GM06990 (cell line): ENCODE measurements at regions not wholly inside any gene's neighbourhood (a gene's known extent, or its start where the extent isn't known, plus 50 kb on each side); places are given as distances from the start of the nearest gene placed in this dataset.

Source experiments
- DNase-seq: peaks from one replicate; pipeline ENCODE4 v3.0.0-alpha.2; 2011; ENCODE audit not compliant: insufficient read length; ENCODE audit errors: extremely low read depth
- H3K27me3 ChIP-seq: replicated peaks from 2 replicates; pipeline ENCODE4 v1.6.0; 2011; ENCODE audit warnings: low read length; ENCODE audit not compliant: control insufficient read depth, insufficient read depth
- H3K36me3 ChIP-seq: 2 replicates; pipeline ENCODE4 v1.5.1; 2011; ENCODE audit warnings: low read length; ENCODE audit not compliant: control insufficient read depth, insufficient read depth
- H3K4me3 ChIP-seq: replicated peaks from 2 replicates; pipeline ENCODE4 v1.5.1; 2011; ENCODE audit warnings: low read depth, mild to moderate bottlenecking, control low read depth, low read length
- TF ChIP-seq, protein P1 (sequence below): IDR thresholded peaks from 2 replicates; pipeline ENCODE4 v1.5.1; 2011; ENCODE audit warnings: low read length, control low read depth, mild to moderate bottlenecking, inconsistent platforms; ENCODE audit not compliant: insufficient read depth, poor library complexity, severe bottlenecking

DNA sequence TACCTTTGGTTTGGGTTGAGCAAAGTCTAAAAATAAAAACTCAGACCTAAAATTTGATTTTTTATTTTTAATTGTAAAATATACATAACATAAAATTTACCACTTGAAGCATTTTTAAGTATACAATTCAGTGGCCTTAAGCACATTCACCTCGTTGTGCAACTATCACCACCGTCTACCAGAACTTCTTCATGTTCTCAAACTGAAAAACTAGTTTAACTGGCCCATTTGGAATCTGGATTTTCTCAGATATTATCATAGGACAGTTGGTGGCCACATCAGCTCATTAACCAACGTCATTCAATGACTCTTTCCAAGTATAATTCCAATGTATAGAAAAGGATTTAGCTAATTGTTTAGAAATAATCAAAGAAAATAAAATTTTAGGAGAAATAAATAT, 319.3 kb downstream of the TLE1 start:
- H3K36me3 ChIP-seq: no peaks in the 10 kb centered on the region
- no peaks in the 10 kb centered on the region for H3K27me3 ChIP-seq
- H3K4me3 ChIP-seq: no peak overlapping the region
- no peak for DNase-seq
- TF ChIP-seq, protein P1, sequence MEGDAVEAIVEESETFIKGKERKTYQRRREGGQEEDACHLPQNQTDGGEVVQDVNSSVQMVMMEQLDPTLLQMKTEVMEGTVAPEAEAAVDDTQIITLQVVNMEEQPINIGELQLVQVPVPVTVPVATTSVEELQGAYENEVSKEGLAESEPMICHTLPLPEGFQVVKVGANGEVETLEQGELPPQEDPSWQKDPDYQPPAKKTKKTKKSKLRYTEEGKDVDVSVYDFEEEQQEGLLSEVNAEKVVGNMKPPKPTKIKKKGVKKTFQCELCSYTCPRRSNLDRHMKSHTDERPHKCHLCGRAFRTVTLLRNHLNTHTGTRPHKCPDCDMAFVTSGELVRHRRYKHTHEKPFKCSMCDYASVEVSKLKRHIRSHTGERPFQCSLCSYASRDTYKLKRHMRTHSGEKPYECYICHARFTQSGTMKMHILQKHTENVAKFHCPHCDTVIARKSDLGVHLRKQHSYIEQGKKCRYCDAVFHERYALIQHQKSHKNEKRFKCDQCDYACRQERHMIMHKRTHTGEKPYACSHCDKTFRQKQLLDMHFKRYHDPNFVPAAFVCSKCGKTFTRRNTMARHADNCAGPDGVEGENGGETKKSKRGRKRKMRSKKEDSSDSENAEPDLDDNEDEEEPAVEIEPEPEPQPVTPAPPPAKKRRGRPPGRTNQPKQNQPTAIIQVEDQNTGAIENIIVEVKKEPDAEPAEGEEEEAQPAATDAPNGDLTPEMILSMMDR: no peak

DNA sequence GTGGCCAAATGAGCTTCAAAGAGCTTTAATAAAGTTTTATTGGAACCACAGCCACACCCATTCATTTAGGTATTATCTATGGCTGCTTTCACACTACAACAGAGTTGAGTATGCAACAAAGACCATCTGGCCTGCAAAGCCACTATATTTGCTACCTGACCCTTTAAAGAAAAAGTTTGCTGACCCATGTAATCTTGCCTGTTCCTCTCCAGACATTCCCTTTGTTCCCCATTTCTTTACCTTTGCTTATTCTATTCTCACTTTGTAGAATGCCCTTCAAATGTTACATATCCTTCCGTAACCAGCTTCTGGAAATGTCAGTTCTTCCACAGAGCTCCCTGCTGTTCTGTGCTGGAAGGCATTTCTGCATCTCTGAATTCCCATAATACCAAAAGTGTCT, 320.2 kb downstream of the TLE1 start:
- Histone ChIP-seq H3K4me3 (no peak overlapping the region), H3K36me3 (no peaks in the 10 kb centered on the region), H3K27me3 (no peaks in the 10 kb centered on the region)
- TF ChIP-seq, protein P1: no peak
- no peak for DNase-seq

DNA sequence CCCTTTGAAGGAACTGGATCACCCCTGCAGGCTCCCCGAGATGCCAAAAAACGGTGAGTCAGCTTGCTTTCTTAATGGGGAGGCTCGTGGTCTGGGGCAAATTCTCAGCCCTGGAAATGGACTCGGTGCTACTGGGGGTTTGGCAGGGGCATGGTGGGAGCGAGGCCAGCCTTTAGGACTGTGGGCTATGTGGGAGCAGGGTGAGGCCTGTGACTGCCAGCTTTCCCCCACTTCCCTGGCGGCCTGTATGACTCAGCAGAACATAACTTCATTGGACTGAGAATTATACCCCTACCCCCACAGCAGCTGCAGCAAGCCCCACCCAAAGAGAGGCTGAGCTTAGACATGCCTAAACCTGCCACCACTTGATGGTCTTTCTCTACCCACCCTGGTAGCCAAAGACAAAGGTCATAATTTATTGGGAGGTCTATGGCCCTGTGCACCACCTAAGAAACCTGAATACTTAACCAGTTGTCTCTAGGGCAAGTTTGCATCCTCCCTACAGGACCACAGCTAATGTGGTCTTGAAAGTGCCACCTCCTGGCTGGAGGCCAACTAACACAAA, 325.3 kb downstream of the TLE1 start:
- Histone ChIP-seq H3K36me3 (no peaks in the 10 kb centered on the region), H3K4me3 (no peak overlapping the region), H3K27me3 (no peaks in the 10 kb centered on the region)
- TF ChIP-seq, protein P1: no peak
- no peak for DNase-seq

DNA sequence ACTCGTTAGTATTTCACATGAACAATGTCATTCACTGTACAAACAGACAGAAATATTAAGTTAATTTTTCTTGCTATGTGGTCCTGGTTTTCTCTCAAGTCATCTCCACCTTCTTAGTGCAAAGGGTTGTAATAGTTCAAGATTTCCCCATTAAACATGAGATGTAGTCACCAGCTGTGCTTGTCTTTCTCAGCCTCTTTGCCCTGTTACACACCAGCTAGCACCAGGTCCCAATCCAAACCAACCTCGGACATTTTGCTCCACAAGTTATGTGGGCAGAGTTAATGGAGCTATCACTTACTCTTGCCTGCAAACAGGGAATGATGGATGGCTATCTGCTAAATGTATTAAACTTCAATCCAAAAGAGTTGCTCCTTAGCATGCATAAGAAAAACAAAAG, 328.1 kb downstream of the TLE1 start:
- Histone ChIP-seq H3K4me3 (no peak overlapping the region), H3K36me3 (no peaks in the 10 kb centered on the region), H3K27me3 (no peaks in the 10 kb centered on the region)
- TF ChIP-seq, protein P1: no peak
- no peak for DNase-seq

DNA sequence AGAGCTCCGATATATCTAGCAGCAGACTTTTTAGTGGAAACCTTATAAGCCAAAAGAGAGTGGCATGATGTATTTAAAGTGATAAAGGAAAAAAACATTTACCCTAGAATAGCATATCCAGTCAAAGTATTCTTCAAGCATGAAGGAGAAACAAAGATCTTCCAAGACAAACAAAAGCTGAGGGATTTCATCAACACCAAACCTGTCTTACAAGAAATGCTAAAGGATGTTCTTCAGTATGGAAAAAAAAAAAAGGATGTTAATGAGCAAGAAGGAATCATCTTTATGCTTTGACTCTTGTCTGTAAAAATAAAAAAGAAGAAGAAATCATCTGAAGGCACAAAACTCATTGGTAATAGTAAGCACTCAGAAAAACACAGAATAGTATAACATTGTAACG, 338.2 kb downstream of the TLE1 start:
- no peak for DNase-seq
- Histone ChIP-seq H3K36me3 (no peaks in the 10 kb centered on the region), H3K27me3 (no peaks in the 10 kb centered on the region), H3K4me3 (no peak overlapping the region)
- TF ChIP-seq, protein P1: no peak

DNA sequence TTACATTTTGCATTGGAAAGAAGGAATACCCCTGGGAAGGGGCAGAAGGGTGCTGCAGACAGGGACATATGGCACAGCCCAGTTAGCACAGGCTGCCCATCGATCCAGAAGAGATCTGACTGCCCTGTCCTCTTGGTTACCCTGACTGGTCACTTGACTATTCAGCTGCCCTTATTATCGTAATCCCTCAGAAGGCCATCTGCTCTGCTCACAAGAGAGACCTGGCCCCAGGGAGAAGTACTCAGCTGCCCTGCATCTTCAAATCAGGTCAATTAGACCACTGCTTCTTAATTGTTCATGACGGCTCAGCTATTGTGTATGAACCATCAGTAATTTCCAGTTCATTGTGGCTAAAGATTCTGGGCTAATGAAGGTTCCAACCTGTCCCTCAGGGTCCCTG, 345.0 kb downstream of the TLE1 start:
- DNase-seq: no peak
- Histone ChIP-seq H3K4me3 (no peak overlapping the region), H3K27me3 (no peaks in the 10 kb centered on the region), H3K36me3 (no peaks in the 10 kb centered on the region)
- TF ChIP-seq, protein P1: no peak
